K562 (cell line): ENCODE measurements at regions not wholly inside any gene's neighbourhood (a gene's known extent, or its start where the extent isn't known, plus 50 kb on each side); places are given as distances from the start of the nearest gene placed in this dataset.

ENCODE experiments used
- IRF2 ChIP-seq: sonication (generic); formaldehyde crosslinking; IDR thresholded peaks from 2 replicates; pipeline ENCODE4 v1.8.1; 2022; ENCODE audit warnings: mild to moderate bottlenecking, missing genetic modification reagents
- RBFOX2 ChIP-seq: fragments of 200-400 bp; formaldehyde crosslinking; IDR thresholded peaks from 2 replicates; pipeline ENCODE4 v1.6.1; 2017; ENCODE audit warnings: low read depth, mild to moderate bottlenecking, low read length, moderate library complexity
- TAF1 ChIP-seq: IDR thresholded peaks from 2 replicates; pipeline ENCODE4 v1.6.1; 2011; ENCODE audit warnings: mild to moderate bottlenecking, low read length, moderate library complexity; ENCODE audit not compliant: insufficient read depth, control insufficient read depth, severe bottlenecking; ENCODE audit errors: extremely low read depth
- TF ChIP-seq, protein P1 (sequence below): fragments of 250-450 bp; sonication (Bioruptor Pico); IDR thresholded peaks from 2 replicates; pipeline ENCODE4 v1.4.0; 2020; ENCODE audit warnings: mild to moderate bottlenecking, moderate library complexity
- TF ChIP-seq, protein P2 (sequence below), 2 experiments: fragments of 450-650 bp; conservative IDR thresholded peaks; 2 replicates each; pipeline ENCODE4 v1.6.1; 2017; ENCODE audit warnings: mild to moderate bottlenecking in 2 of 2, moderate library complexity in 2 of 2
- TF ChIP-seq, protein P3 (sequence below): fragments of 200-400 bp; formaldehyde crosslinking; IDR thresholded peaks from 2 replicates; pipeline ENCODE4 v1.6.1; 2017; ENCODE audit warnings: mild to moderate bottlenecking, low read depth, low read length, moderate library complexity

DNA sequence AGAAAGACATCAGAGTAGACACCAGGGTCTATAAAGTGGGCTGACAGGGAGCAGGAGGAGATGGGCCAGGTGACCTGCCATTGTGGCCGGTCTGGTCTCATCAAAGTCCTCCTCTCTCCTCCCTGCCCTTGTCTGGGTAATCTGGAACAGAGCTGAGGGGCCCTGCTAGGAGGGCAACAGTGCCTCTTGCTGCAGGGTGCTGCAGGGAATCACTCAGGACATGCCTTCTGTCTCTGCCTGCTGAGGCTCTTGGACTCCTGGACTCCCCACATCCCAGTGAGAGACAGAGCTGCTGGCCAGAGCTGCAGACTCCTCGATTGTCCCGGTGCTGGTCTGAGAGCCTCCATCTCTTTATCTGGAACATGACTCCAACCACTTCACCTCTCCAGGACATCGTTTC is 366.1 kb upstream of the DUSP10 start (continued):
- TF ChIP-seq IRF2 (no peak), RBFOX2 (no peak), TAF1 (no peak)
- TF ChIP-seq, protein P1, sequence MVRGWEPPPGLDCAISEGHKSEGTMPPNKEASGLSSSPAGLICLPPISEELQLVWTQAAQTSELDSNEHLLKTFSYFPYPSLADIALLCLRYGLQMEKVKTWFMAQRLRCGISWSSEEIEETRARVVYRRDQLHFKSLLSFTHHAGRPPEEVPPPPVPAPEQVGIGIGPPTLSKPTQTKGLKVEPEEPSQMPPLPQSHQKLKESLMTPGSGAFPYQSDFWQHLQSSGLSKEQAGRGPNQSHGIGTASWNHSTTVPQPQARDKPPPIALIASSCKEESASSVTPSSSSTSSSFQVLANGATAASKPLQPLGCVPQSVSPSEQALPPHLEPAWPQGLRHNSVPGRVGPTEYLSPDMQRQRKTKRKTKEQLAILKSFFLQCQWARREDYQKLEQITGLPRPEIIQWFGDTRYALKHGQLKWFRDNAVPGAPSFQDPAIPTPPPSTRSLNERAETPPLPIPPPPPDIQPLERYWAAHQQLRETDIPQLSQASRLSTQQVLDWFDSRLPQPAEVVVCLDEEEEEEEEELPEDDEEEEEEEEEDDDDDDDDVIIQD: no peak
- TF ChIP-seq, protein P2, sequence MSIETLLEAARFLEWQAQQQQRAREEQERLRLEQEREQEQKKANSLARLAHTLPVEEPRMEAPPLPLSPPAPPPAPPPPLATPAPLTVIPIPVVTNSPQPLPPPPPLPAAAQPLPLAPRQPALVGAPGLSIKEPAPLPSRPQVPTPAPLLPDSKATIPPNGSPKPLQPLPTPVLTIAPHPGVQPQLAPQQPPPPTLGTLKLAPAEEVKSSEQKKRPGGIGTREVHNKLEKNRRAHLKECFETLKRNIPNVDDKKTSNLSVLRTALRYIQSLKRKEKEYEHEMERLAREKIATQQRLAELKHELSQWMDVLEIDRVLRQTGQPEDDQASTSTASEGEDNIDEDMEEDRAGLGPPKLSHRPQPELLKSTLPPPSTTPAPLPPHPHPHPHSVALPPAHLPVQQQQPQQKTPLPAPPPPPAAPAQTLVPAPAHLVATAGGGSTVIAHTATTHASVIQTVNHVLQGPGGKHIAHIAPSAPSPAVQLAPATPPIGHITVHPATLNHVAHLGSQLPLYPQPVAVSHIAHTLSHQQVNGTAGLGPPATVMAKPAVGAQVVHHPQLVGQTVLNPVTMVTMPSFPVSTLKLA (conservative IDR thresholded peaks at IDR 0.05): no peak
- TF ChIP-seq, protein P3, sequence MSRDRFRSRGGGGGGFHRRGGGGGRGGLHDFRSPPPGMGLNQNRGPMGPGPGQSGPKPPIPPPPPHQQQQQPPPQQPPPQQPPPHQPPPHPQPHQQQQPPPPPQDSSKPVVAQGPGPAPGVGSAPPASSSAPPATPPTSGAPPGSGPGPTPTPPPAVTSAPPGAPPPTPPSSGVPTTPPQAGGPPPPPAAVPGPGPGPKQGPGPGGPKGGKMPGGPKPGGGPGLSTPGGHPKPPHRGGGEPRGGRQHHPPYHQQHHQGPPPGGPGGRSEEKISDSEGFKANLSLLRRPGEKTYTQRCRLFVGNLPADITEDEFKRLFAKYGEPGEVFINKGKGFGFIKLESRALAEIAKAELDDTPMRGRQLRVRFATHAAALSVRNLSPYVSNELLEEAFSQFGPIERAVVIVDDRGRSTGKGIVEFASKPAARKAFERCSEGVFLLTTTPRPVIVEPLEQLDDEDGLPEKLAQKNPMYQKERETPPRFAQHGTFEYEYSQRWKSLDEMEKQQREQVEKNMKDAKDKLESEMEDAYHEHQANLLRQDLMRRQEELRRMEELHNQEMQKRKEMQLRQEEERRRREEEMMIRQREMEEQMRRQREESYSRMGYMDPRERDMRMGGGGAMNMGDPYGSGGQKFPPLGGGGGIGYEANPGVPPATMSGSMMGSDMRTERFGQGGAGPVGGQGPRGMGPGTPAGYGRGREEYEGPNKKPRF: no peak
